GM10266 (cell line): ENCODE measurements at regions not wholly inside any gene's neighbourhood (a gene's known extent, or its start where the extent isn't known, plus 50 kb on each side); places are given as distances from the start of the nearest gene placed in this dataset.

Experiments
- DNase-seq: peaks from one replicate; pipeline ENCODE4 v3.0.0; 2012; ENCODE audit errors: extremely low spot score
- CTCF ChIP-seq: IDR thresholded peaks from 2 replicates; pipeline ENCODE4 v1.5.1; 2012; ENCODE audit warnings: mild to moderate bottlenecking, low read depth; ENCODE audit not compliant: control insufficient read depth, insufficient read depth; ENCODE audit errors: missing control alignments

- no peak for TF ChIP-seq CTCF
- DNase-seq, result no peak
Measured at GRCh38 chr10:3006607-3007006, 60.7 kb upstream of the PFKP start.

GRCh38 chr10:3006093-3006492 lies 61.3 kb upstream of the PFKP start:
- no peak for DNase-seq

GRCh38 chr10:3002304-3002703 lies 65.0 kb upstream of the PFKP start:
- no peak for TF ChIP-seq CTCF
- no peak for DNase-seq

More at GRCh38 chr10:3006093-3006492, 61.3 kb upstream of the PFKP start:
- no peak for TF ChIP-seq CTCF

- no peak for DNase-seq
- no peak for TF ChIP-seq CTCF
Measured at GRCh38 chr10:3000048-3000447, 67.3 kb upstream of the PFKP start.

GRCh38 chr10:2994221-2994961 lies 73.0 kb upstream of the PFKP start:
- DNase-seq, result no peak
- no peak for TF ChIP-seq CTCF

- DNase-seq, result no peak
- TF ChIP-seq CTCF, result no peak
Measured at GRCh38 chr10:2993636-2994035, 73.7 kb upstream of the PFKP start.

GRCh38 chr10:2992401-2993198 lies 74.7 kb upstream of the PFKP start:
- no peak for TF ChIP-seq CTCF
- DNase-seq, result no peak
